GM06990 (cell line): ENCODE measurements at regions not wholly inside any gene's neighbourhood (a gene's known extent, or its start where the extent isn't known, plus 50 kb on each side); places are given as distances from the start of the nearest gene placed in this dataset.
"Not testable (repeated sequence)": the region's sequence is repeated elsewhere in the genome, so short reads cannot be mapped to it uniquely, and the experiment has no call there.

ENCODE experiments used
- DNase-seq: peaks from one replicate; pipeline ENCODE4 v3.0.0-alpha.2; 2011; ENCODE audit not compliant: insufficient read length; ENCODE audit errors: extremely low read depth
- H3K27me3 ChIP-seq: replicated peaks from 2 replicates; pipeline ENCODE4 v1.6.0; 2011; ENCODE audit warnings: low read length; ENCODE audit not compliant: control insufficient read depth, insufficient read depth
- H3K36me3 ChIP-seq: 2 replicates; pipeline ENCODE4 v1.5.1; 2011; ENCODE audit warnings: low read length; ENCODE audit not compliant: control insufficient read depth, insufficient read depth
- H3K4me3 ChIP-seq: replicated peaks from 2 replicates; pipeline ENCODE4 v1.5.1; 2011; ENCODE audit warnings: low read depth, mild to moderate bottlenecking, control low read depth, low read length
- CTCF ChIP-seq: IDR thresholded peaks from 2 replicates; pipeline ENCODE4 v1.5.1; 2011; ENCODE audit warnings: low read length, control low read depth, mild to moderate bottlenecking, inconsistent platforms; ENCODE audit not compliant: insufficient read depth, poor library complexity, severe bottlenecking

GRCh38 chr4:52510939-52511565 lies 148.0 kb downstream of the USP46 start:
- Histone ChIP-seq H3K27me3 (no peaks in the 10 kb centered on the region), H3K36me3 (no peaks in the 10 kb centered on the region), H3K4me3 (no peak overlapping the region)
- no peak for TF ChIP-seq CTCF
- DNase-seq, result no peak

GRCh38 chr4:52511825-52512224 lies 147.3 kb downstream of the USP46 start:
- DNase-seq, result no peak
- TF ChIP-seq CTCF, result no peak
- Histone ChIP-seq H3K4me3 (no peak overlapping the region), H3K36me3 (no peaks in the 10 kb centered on the region), H3K27me3 (no peaks in the 10 kb centered on the region)

- Histone ChIP-seq H3K36me3 (no peaks in the 10 kb centered on the region), H3K27me3 (no peaks in the 10 kb centered on the region), H3K4me3 (no peak overlapping the region)
- no peak for TF ChIP-seq CTCF
- DNase-seq, result no peak
Observed at GRCh38 chr4:52512291-52512690, 146.8 kb downstream of the USP46 start.

GRCh38 chr4:52522093-52522492 lies 137.0 kb downstream of the USP46 start:
- H3K4me3 ChIP-seq, H3K27me3 ChIP-seq, DNase-seq, H3K36me3 ChIP-seq: not testable (repeated sequence)

- no peak for DNase-seq
- no peak for TF ChIP-seq CTCF
- Histone ChIP-seq H3K4me3 (no peak overlapping the region), H3K27me3 (no peaks in the 10 kb centered on the region), H3K36me3 (no peaks in the 10 kb centered on the region)
Observed at GRCh38 chr4:52529983-52530382, 129.1 kb downstream of the USP46 start.

- no peak for TF ChIP-seq CTCF
- Histone ChIP-seq H3K27me3 (no peaks in the 10 kb centered on the region), H3K36me3 (no peaks in the 10 kb centered on the region), H3K4me3 (no peak overlapping the region)
- DNase-seq, result no peak
Observed at GRCh38 chr4:52535793-52536192, 123.3 kb downstream of the USP46 start.
